ENCODE measurements at regions not wholly inside any gene's neighbourhood (a gene's known extent, or its start where the extent isn't known, plus 50 kb on each side); places are given as distances from the start of the nearest gene placed in this dataset.

DNA sequence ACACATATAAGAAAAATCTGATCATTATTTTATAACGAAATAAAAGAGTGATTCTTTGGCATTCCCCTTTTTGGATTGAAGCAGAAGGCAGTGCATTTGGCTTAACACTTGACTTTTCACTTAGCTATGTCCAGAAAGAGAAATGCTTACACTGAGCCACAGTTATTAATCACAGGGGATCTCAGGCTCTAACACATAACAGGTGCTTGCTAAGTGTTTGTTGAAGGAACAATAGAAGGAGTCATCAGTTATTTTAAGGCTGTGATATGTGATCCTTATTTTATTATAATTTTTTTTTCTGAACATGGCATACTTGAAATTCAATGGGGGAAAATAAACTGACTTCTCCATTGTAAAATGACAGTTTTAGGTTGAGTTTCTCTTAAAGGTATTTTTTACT is 209.5 kb downstream of the UBE2E3 start:
- TF ChIP-seq POLR2A (IDR thresholded peaks at IDR 0.05) (no peak), POLR2AphosphoS5 (IDR thresholded peaks at IDR 0.05) (no peak)
- TF ChIP-seq, protein P1, sequence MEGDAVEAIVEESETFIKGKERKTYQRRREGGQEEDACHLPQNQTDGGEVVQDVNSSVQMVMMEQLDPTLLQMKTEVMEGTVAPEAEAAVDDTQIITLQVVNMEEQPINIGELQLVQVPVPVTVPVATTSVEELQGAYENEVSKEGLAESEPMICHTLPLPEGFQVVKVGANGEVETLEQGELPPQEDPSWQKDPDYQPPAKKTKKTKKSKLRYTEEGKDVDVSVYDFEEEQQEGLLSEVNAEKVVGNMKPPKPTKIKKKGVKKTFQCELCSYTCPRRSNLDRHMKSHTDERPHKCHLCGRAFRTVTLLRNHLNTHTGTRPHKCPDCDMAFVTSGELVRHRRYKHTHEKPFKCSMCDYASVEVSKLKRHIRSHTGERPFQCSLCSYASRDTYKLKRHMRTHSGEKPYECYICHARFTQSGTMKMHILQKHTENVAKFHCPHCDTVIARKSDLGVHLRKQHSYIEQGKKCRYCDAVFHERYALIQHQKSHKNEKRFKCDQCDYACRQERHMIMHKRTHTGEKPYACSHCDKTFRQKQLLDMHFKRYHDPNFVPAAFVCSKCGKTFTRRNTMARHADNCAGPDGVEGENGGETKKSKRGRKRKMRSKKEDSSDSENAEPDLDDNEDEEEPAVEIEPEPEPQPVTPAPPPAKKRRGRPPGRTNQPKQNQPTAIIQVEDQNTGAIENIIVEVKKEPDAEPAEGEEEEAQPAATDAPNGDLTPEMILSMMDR (IDR thresholded peaks at IDR 0.05): no peak

DNA sequence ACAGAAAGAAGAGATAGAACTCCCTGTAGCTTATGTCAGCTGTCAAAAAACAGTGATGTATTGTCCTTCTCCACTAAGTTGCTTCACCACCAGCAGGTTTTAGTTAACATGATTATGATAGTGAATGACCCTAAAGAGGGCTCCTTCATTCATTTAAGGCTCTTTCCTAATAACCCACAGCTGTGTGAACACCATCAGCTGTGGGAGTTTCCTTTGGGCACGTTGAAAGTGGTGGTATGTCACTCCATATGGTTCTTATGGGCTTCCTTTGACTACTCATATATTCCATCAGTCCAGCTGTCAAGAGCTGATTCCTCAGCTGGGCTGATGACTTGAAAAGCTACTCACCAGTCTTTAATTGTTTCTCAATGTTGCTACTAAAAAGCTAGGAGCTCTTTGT is 210.3 kb downstream of the UBE2E3 start:
- H3K4me3 ChIP-seq: no peak overlapping the region
- H3K36me3 ChIP-seq: no peaks in the 10 kb centered on the region
- no peaks in the 10 kb centered on the region for H3K9me3 ChIP-seq
- H3K27me3 ChIP-seq: no peaks in the 10 kb centered on the region
- TF ChIP-seq, protein P1 (IDR thresholded peaks at IDR 0.05): no peak
- no peak for TF ChIP-seq POLR2AphosphoS5 (IDR thresholded peaks at IDR 0.05)
- no peak for TF ChIP-seq POLR2A (IDR thresholded peaks at IDR 0.05)
- no peaks in the 10 kb centered on the region for H3K4me1 ChIP-seq
- H3K27ac ChIP-seq: no peak overlapping the region
- intact Hi-C loops (cut with DNase I; ENCODE audit: low total_unique reads): no loop called here
- no peak for DNase-seq (ENCODE audit: low spot score in 2 of 2)

More for the DNA sequence above, 209.5 kb downstream of the UBE2E3 start:
- Histone ChIP-seq H3K27me3 (no peaks in the 10 kb centered on the region), H3K4me1 (no peaks in the 10 kb centered on the region), H3K4me3 (no peak overlapping the region), H3K9me3 (no peaks in the 10 kb centered on the region), H3K36me3 (no peaks in the 10 kb centered on the region), H3K27ac (no peak overlapping the region)
- DNase-seq (ENCODE audit: low spot score in 2 of 2): no peak
- intact Hi-C loops (cut with DNase I; ENCODE audit: low total_unique reads): no loop called here

- no peak for TF ChIP-seq POLR2A (IDR thresholded peaks at IDR 0.05)
- TF ChIP-seq POLR2AphosphoS5 (IDR thresholded peaks at IDR 0.05): no peak
- TF ChIP-seq, protein P1 (IDR thresholded peaks at IDR 0.05): no peak
- intact Hi-C loops (cut with DNase I; ENCODE audit: low total_unique reads): no loop called here
- H3K36me3 ChIP-seq: no peaks in the 10 kb centered on the region
Measured at GRCh38 chr2:181193550-181193949, 213.1 kb downstream of the UBE2E3 start.

GRCh38 chr2:181196401-181196800 is 216.0 kb downstream of the UBE2E3 start:
- intact Hi-C loops (cut with DNase I; ENCODE audit: low total_unique reads): no loop called here
- TF ChIP-seq POLR2AphosphoS5 (IDR thresholded peaks at IDR 0.05): no peak
- no peak for TF ChIP-seq POLR2A (IDR thresholded peaks at IDR 0.05)
- TF ChIP-seq, protein P1 (IDR thresholded peaks at IDR 0.05): no peak
- DNase-seq (ENCODE audit: low spot score in 2 of 2): no peak

More at GRCh38 chr2:181193550-181193949, 213.1 kb downstream of the UBE2E3 start:
- Histone ChIP-seq H3K4me1 (no peaks in the 10 kb centered on the region), H3K4me3 (no peak overlapping the region), H3K9me3 (no peaks in the 10 kb centered on the region), H3K27ac (no peak overlapping the region), H3K27me3 (no peaks in the 10 kb centered on the region)
- DNase-seq (ENCODE audit: low spot score in 2 of 2): no peak

GRCh38 chr2:181197140-181197760 is 216.8 kb downstream of the UBE2E3 start:
- no peaks in the 10 kb centered on the region for H3K27me3 ChIP-seq
- H3K27ac ChIP-seq: no peak overlapping the region
- TF ChIP-seq POLR2AphosphoS5 (IDR thresholded peaks at IDR 0.05) (no peak), POLR2A (IDR thresholded peaks at IDR 0.05) (no peak)
- TF ChIP-seq, protein P1 (IDR thresholded peaks at IDR 0.05): no peak
- intact Hi-C loops (cut with DNase I; ENCODE audit: low total_unique reads): no loop called here
- H3K9me3 ChIP-seq: no peaks in the 10 kb centered on the region
- H3K4me1 ChIP-seq: no peaks in the 10 kb centered on the region
- H3K36me3 ChIP-seq: no peaks in the 10 kb centered on the region
- DNase-seq (ENCODE audit: low spot score in 2 of 2): no peak
- H3K4me3 ChIP-seq: no peak overlapping the region

More at GRCh38 chr2:181196401-181196800, 216.0 kb downstream of the UBE2E3 start:
- H3K9me3 ChIP-seq: no peaks in the 10 kb centered on the region
- H3K4me1 ChIP-seq: no peaks in the 10 kb centered on the region
- H3K36me3 ChIP-seq: no peaks in the 10 kb centered on the region
- no peaks in the 10 kb centered on the region for H3K27me3 ChIP-seq
- H3K4me3 ChIP-seq: no peak overlapping the region
- no peak overlapping the region for H3K27ac ChIP-seq

Data from breast epithelium (tissue), 4 donors.